GM23338 (cell line): ENCODE measurements at regions not wholly inside any gene's neighbourhood (a gene's known extent, or its start where the extent isn't known, plus 50 kb on each side); places are given as distances from the start of the nearest gene placed in this dataset.

Experiments used
- ATAC-seq: fragments of 200-7000 bp; cut with Tn5 transposase; 3 replicates; pipeline ENCODE4 v1.9.1; 2020
- DNase-seq: peaks from one replicate; pipeline ENCODE4 v3.0.0-alpha.2; 2015; ENCODE audit warnings: low spot score
- H2AFZ ChIP-seq: fragments of 200-600 bp; sonication (generic); 2 replicates; pipeline ENCODE4 v1.8.0; 2016; ENCODE audit warnings: antibody characterized with exemption, mild to moderate bottlenecking, moderate library complexity
- H3F3A ChIP-seq: fragments of 200-600 bp; sonication (generic); replicated peaks from 2 replicates; pipeline ENCODE4 v1.8.0; 2017; ENCODE audit warnings: antibody characterized with exemption, mixed run types, low read depth
- H3K27ac ChIP-seq: fragments of 200-600 bp; sonication (generic); 2 replicates; pipeline ENCODE4 v1.6.1; 2016; ENCODE audit warnings: low read depth
- H3K27me3 ChIP-seq: fragments of 200-600 bp; sonication (generic); 2 replicates; pipeline ENCODE4 v1.8.0; 2016; ENCODE audit warnings: mild to moderate bottlenecking, mixed run types, moderate library complexity; ENCODE audit not compliant: insufficient read depth
- H3K36me3 ChIP-seq: fragments of 200-600 bp; sonication (generic); 2 replicates; pipeline ENCODE4 v1.8.0; 2016; ENCODE audit warnings: mild to moderate bottlenecking; ENCODE audit not compliant: insufficient read depth
- H3K4me1 ChIP-seq: fragments of 200-600 bp; sonication (generic); 2 replicates; pipeline ENCODE4 v1.8.0; 2016; ENCODE audit warnings: mild to moderate bottlenecking, moderate library complexity; ENCODE audit not compliant: insufficient read depth
- H3K4me2 ChIP-seq: fragments of 200-600 bp; sonication (generic); 2 replicates; pipeline ENCODE4 v1.7.1; 2017; ENCODE audit warnings: mixed run types
- H3K4me3 ChIP-seq: fragments of 200-600 bp; sonication (generic); 2 replicates; pipeline ENCODE4 v1.6.1; 2016; ENCODE audit warnings: mixed run types
- H3K79me2 ChIP-seq: fragments of 200-600 bp; sonication (generic); replicated peaks from 2 replicates; pipeline ENCODE4 v1.8.0; 2017; ENCODE audit warnings: mild to moderate bottlenecking; ENCODE audit not compliant: insufficient read depth
- H3K9me2 ChIP-seq: fragments of 200-600 bp; sonication (generic); 2 replicates; pipeline ENCODE4 v1.8.0; 2017; ENCODE audit not compliant: insufficient read depth
- H4K20me1 ChIP-seq: fragments of 200-600 bp; sonication (generic); replicated peaks from 2 replicates; pipeline ENCODE4 v1.8.0; 2017; ENCODE audit warnings: mild to moderate bottlenecking; ENCODE audit not compliant: insufficient read depth
- H3K27ac Mint-ChIP-seq: 2 replicates; pipeline ENCODE4 v1.8.0; 2020; ENCODE audit warnings: inconsistent platforms, mild to moderate bottlenecking, moderate library complexity, mixed read lengths
- H3K27me3 Mint-ChIP-seq: 3 replicates; pipeline ENCODE4 v1.8.0; 2022; ENCODE audit warnings: low read depth, mild to moderate bottlenecking, moderate library complexity, mixed read lengths, inconsistent platforms; ENCODE audit not compliant: insufficient read depth, poor library complexity
- H3K36me3 Mint-ChIP-seq: 3 replicates; pipeline ENCODE4 v1.8.0; 2021; ENCODE audit warnings: low read depth, mild to moderate bottlenecking, inconsistent platforms, moderate library complexity, mixed read lengths
- H3K4me1 Mint-ChIP-seq: 3 replicates; pipeline ENCODE4 v1.8.0; 2020; ENCODE audit warnings: mild to moderate bottlenecking, inconsistent platforms, mixed read lengths
- H3K4me3 Mint-ChIP-seq: 3 replicates; pipeline ENCODE4 v1.8.0; 2021; ENCODE audit warnings: moderate library complexity, mild to moderate bottlenecking, inconsistent platforms, mixed read lengths
- H3K9me3 Mint-ChIP-seq: 3 replicates; pipeline ENCODE4 v1.8.0; 2020; ENCODE audit warnings: moderate library complexity, mild to moderate bottlenecking, inconsistent platforms, mixed read lengths
- EZH2 ChIP-seq: fragments of 200-600 bp; sonication (generic); IDR thresholded peaks from one replicate; pipeline ENCODE4 v1.8.0; 2017; ENCODE audit warnings: antibody characterized with exemption, mild to moderate bottlenecking, low read depth; ENCODE audit not compliant: unreplicated experiment
- EZH2phosphoT487 ChIP-seq: fragments of 200-600 bp; sonication (generic); IDR thresholded peaks from one replicate; pipeline ENCODE4 v1.8.1; 2018; ENCODE audit warnings: antibody characterized with exemption; ENCODE audit not compliant: unreplicated experiment
- NANOG ChIP-seq: IDR thresholded peaks from 2 replicates; pipeline ENCODE4 v1.6.1; 2016; ENCODE audit warnings: antibody characterized with exemption, borderline replicate concordance
- STAT1 ChIP-seq: IDR thresholded peaks from one replicate; pipeline ENCODE4 v1.6.1; 2016; ENCODE audit warnings: antibody characterized with exemption; ENCODE audit not compliant: unreplicated experiment
- ZNF331 ChIP-seq: fragments of 250-450 bp; sonication (Bioruptor Pico); IDR thresholded peaks from 2 replicates; pipeline ENCODE4 v1.5.0; 2020; ENCODE audit warnings: low read depth, mild to moderate bottlenecking, moderate library complexity
- TF ChIP-seq, protein P1 (sequence below), 2 experiments: fragments of 200-600 bp in 1 of 2; sonication (generic) in 1 of 2; conservative IDR thresholded peaks; 2 replicates each; pipeline versions ENCODE4 v1.5.1 to v1.6.1; 2016 to 2017; ENCODE audit warnings: antibody characterized with exemption in 2 of 2, low read depth in 2 of 2, mild to moderate bottlenecking in 2 of 2, moderate library complexity in 1 of 2
- TF ChIP-seq, protein P2 (sequence below): IDR thresholded peaks from 2 replicates; pipeline ENCODE4 v1.6.1; 2016; ENCODE audit warnings: antibody characterized with exemption
- TF ChIP-seq, protein P3 (sequence below): fragments of 250-450 bp; sonication (Bioruptor Pico); IDR thresholded peaks from 2 replicates; pipeline ENCODE4 v1.5.0; 2020; ENCODE audit warnings: mild to moderate bottlenecking, moderate library complexity

DNA sequence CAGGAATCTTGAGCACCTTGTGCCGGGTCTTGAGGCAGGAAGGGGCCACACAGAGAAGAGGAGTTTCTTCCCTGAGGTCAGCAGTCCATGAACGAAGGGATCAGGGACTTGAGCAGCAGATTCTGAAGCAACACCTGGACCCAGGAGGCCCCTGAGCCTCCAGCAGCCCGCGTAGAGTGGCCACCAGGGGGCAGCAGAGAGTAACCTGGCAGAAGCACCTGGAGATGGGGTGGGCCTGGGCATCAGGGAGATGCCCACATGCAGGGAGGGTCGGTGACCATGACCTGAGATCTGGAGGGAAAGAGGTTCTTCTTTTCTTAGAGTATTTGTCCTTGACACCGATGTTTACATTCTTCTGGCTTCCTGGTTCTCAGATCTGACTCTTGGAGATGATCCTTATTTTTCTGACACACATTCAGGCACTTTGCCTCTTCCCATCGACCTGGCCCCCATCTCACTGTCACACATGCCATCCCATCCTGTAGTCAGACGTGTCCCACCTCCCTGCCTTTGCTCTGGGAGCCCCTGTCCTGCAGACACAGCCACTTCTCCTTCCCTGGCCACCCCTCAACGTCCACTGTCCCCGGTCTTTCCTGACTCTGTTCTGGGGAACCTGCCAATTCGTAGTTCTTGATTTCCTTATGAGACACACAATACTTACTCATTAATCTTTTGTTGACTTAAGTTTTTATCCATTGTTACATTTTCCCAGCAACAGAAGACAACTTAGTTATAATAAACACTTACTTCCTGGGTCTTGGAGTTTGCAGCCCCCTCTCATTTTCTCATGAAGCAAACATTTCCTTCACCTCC is 66.5 kb downstream of the GGTLC2 start:
- Histone ChIP-seq H3K36me3 (no peaks in the 10 kb centered on the region), H3K4me1 (no peaks in the 10 kb centered on the region), H3F3A (no peaks in the 10 kb centered on the region), H3K4me2 (no peak overlapping the region), H3K9me2 (no peaks in the 10 kb centered on the region), H3K27me3 (peaks cover 100% of the 10 kb centered on the region), H4K20me1 (no peaks in the 10 kb centered on the region; the same call in 1 of the 2 replicates), H3K4me3 (no peak overlapping the region), H2AFZ (no peak overlapping the region), H3K27ac (no peak overlapping the region), H3K79me2 (no peaks in the 10 kb centered on the region)
- Mint-ChIP-seq H3K9me3 (no peaks in the 10 kb centered on the region; the same call in 2 of the 3 replicates), H3K27ac (no peak overlapping the region), H3K27me3 (peaks cover 83% of the 10 kb centered on the region), H3K36me3 (no peaks in the 10 kb centered on the region), H3K4me1 (no peaks in the 10 kb centered on the region), H3K4me3 (no peak overlapping the region)
- ATAC-seq (peak; percentile 95), DNase-seq (peak; percentile 70)
- TF ChIP-seq, protein P1, sequence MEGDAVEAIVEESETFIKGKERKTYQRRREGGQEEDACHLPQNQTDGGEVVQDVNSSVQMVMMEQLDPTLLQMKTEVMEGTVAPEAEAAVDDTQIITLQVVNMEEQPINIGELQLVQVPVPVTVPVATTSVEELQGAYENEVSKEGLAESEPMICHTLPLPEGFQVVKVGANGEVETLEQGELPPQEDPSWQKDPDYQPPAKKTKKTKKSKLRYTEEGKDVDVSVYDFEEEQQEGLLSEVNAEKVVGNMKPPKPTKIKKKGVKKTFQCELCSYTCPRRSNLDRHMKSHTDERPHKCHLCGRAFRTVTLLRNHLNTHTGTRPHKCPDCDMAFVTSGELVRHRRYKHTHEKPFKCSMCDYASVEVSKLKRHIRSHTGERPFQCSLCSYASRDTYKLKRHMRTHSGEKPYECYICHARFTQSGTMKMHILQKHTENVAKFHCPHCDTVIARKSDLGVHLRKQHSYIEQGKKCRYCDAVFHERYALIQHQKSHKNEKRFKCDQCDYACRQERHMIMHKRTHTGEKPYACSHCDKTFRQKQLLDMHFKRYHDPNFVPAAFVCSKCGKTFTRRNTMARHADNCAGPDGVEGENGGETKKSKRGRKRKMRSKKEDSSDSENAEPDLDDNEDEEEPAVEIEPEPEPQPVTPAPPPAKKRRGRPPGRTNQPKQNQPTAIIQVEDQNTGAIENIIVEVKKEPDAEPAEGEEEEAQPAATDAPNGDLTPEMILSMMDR (conservative IDR thresholded peaks at IDR 0.05; ENCODE audit: low read depth in 2 of 2) = peak; percentile 79 to 85
- TF ChIP-seq, protein P2, sequence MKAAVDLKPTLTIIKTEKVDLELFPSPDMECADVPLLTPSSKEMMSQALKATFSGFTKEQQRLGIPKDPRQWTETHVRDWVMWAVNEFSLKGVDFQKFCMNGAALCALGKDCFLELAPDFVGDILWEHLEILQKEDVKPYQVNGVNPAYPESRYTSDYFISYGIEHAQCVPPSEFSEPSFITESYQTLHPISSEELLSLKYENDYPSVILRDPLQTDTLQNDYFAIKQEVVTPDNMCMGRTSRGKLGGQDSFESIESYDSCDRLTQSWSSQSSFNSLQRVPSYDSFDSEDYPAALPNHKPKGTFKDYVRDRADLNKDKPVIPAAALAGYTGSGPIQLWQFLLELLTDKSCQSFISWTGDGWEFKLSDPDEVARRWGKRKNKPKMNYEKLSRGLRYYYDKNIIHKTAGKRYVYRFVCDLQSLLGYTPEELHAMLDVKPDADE = no peak

DNA sequence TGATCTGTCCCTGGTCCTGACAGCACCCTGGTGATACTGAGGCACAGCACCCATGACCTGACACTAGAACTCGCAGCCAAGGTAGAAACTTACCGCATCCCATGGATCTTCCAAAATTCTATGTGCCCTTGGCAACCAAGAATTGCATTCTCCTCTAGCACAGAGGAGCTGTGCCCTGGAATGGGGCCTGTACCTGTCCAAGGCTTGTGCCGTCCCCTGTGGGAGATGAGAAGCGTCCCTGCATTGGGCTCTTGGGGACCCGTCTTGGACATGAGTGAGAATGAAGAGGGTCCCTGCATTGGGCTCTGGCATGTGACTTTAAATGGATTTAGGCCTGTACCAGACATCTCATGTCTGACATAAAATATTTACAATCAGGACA is 67.1 kb downstream of the GGTLC2 start:
- Mint-ChIP-seq H3K27me3 (peaks cover 84% of the 10 kb centered on the region), H3K4me3 (no peak overlapping the region), H3K27ac (no peak overlapping the region), H3K4me1 (no peaks in the 10 kb centered on the region), H3K36me3 (no peaks in the 10 kb centered on the region), H3K9me3 (no peaks in the 10 kb centered on the region; the same call in 2 of the 3 replicates)
- ATAC-seq (no peak), DNase-seq (no peak)
- no peak overlapping the region for H3K4me2 ChIP-seq
- H3K4me1 ChIP-seq = no peaks in the 10 kb centered on the region
- H4K20me1 ChIP-seq = no peaks in the 10 kb centered on the region; the same call in 1 of the 2 replicates
- no peaks in the 10 kb centered on the region for H3F3A ChIP-seq
- no peak overlapping the region for H3K27ac ChIP-seq
- H3K27me3 ChIP-seq = peaks cover 100% of the 10 kb centered on the region
- no peaks in the 10 kb centered on the region for H3K79me2 ChIP-seq
- H2AFZ ChIP-seq = no peak overlapping the region
- H3K4me3 ChIP-seq = no peak overlapping the region
- H3K36me3 ChIP-seq = no peaks in the 10 kb centered on the region
- H3K9me2 ChIP-seq = no peaks in the 10 kb centered on the region
- TF ChIP-seq, protein P2 = no peak
- TF ChIP-seq NANOG (no peak), STAT1 (no peak), EZH2 (no peak), EZH2phosphoT487 (no peak), ZNF331 (CRISPR knock-in tag) (no peak)
- TF ChIP-seq, protein P3, sequence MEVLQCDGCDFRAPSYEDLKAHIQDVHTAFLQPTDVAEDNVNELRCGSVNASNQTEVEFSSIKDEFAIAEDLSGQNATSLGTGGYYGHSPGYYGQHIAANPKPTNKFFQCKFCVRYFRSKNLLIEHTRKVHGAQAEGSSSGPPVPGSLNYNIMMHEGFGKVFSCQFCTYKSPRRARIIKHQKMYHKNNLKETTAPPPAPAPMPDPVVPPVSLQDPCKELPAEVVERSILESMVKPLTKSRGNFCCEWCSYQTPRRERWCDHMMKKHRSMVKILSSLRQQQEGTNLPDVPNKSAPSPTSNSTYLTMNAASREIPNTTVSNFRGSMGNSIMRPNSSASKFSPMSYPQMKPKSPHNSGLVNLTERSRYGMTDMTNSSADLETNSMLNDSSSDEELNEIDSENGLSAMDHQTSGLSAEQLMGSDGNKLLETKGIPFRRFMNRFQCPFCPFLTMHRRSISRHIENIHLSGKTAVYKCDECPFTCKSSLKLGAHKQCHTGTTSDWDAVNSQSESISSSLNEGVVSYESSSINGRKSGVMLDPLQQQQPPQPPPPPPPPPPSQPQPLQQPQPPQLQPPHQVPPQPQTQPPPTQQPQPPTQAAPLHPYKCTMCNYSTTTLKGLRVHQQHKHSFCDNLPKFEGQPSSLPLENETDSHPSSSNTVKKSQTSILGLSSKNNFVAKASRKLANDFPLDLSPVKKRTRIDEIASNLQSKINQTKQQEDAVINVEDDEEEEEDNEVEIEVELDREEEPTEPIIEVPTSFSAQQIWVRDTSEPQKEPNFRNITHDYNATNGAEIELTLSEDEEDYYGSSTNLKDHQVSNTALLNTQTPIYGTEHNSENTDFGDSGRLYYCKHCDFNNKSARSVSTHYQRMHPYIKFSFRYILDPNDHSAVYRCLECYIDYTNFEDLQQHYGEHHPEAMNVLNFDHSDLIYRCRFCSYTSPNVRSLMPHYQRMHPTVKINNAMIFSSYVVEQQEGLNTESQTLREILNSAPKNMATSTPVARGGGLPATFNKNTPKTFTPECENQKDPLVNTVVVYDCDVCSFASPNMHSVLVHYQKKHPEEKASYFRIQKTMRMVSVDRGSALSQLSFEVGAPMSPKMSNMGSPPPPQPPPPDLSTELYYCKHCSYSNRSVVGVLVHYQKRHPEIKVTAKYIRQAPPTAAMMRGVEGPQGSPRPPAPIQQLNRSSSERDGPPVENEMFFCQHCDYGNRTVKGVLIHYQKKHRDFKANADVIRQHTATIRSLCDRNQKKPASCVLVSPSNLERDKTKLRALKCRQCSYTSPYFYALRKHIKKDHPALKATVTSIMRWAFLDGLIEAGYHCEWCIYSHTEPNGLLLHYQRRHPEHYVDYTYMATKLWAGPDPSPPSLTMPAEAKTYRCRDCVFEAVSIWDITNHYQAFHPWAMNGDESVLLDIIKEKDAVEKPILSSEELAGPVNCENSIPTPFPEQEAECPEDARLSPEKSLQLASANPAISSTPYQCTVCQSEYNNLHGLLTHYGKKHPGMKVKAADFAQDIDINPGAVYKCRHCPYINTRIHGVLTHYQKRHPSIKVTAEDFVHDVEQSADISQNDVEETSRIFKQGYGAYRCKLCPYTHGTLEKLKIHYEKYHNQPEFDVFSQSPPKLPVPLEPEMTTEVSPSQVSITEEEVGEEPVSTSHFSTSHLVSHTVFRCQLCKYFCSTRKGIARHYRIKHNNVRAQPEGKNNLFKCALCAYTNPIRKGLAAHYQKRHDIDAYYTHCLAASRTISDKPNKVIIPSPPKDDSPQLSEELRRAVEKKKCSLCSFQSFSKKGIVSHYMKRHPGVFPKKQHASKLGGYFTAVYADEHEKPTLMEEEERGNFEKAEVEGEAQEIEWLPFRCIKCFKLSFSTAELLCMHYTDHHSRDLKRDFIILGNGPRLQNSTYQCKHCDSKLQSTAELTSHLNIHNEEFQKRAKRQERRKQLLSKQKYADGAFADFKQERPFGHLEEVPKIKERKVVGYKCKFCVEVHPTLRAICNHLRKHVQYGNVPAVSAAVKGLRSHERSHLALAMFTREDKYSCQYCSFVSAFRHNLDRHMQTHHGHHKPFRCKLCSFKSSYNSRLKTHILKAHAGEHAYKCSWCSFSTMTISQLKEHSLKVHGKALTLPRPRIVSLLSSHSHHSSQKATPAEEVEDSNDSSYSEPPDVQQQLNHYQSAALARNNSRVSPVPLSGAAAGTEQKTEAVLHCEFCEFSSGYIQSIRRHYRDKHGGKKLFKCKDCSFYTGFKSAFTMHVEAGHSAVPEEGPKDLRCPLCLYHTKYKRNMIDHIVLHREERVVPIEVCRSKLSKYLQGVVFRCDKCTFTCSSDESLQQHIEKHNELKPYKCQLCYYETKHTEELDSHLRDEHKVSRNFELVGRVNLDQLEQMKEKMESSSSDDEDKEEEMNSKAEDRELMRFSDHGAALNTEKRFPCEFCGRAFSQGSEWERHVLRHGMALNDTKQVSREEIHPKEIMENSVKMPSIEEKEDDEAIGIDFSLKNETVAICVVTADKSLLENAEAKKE (CRISPR knock-in tag) = no peak
